SK-N-SH (cell line): ENCODE measurements at regions not wholly inside any gene's neighbourhood (a gene's known extent, or its start where the extent isn't known, plus 50 kb on each side); places are given as distances from the start of the nearest gene placed in this dataset.

Source experiments
- CTCF ChIA-PET: fragments of 300-600, 350-600 bp; formaldehyde crosslinking; extraction: SDS; loops from one replicate; lab custom pipeline; 2021; lab: Yijun Ruan, JAX
- POLR2A ChIA-PET: fragments of 350-600 bp; sonication (Branson Sonifier 250); formaldehyde crosslinking; extraction: SDS; loops from one replicate; lab custom pipeline; 2020; ENCODE audit warnings: antibody characterized with exemption, inconsistent platforms; lab: Yijun Ruan, JAX
- DNase-seq: peaks from one replicate; pipeline ENCODE4 v3.0.0; 2012
- H2AFZ ChIP-seq: fragments of 200-600 bp; sonication (generic); 2 replicates; pipeline ENCODE4 v1.8.1; 2016; ENCODE audit warnings: antibody characterized with exemption, mild to moderate bottlenecking, low read depth
- H3F3A ChIP-seq: fragments of 200-600 bp; sonication (generic); replicated peaks from 2 replicates; pipeline ENCODE3; 2016; ENCODE audit warnings: antibody characterized with exemption, mild to moderate bottlenecking; ENCODE audit not compliant: insufficient read depth
- H3K27ac ChIP-seq, 2 experiments: fragments of 200-500 bp in 1 of 2; fragments of 200-600 bp in 1 of 2; sonication (Bioruptor generic) in 1 of 2; sonication (generic), shearing (Covaris generic) in 1 of 2; 2 replicates each; pipeline versions ENCODE4 v1.5.1 to v1.6.1; 2014 to 2016; ENCODE audit warnings: low read depth in 2 of 2, inconsistent platforms in 1 of 2, low read length in 1 of 2, mild to moderate bottlenecking in 1 of 2, mixed read lengths in 1 of 2
- H3K27me3 ChIP-seq: fragments of 200-600 bp; sonication (generic), shearing (Covaris generic); 2 replicates; pipeline ENCODE4 v1.6.1; 2016; ENCODE audit warnings: mixed run types; ENCODE audit not compliant: insufficient read depth
- H3K36me3 ChIP-seq, 2 experiments: fragments of 200-500 bp in 1 of 2; fragments of 200-600 bp in 1 of 2; sonication (Bioruptor generic) in 1 of 2; sonication (generic) in 1 of 2; replicated peaks in 1 of 2; 2 replicates each; pipeline versions ENCODE3 to v1.5.1; 2014 to 2016; ENCODE audit warnings: low read length in 1 of 2, mild to moderate bottlenecking in 1 of 2; ENCODE audit not compliant: insufficient read depth in 2 of 2, control insufficient read depth in 1 of 2
- H3K4me1 ChIP-seq, 2 experiments: fragments of 200-500 bp in 1 of 2; fragments of 200-600 bp in 1 of 2; sonication (Bioruptor generic) in 1 of 2; sonication (generic), shearing (Covaris generic) in 1 of 2; 2 replicates each; pipeline versions ENCODE4 v1.5.1 to v1.6.1; 2014 to 2016; ENCODE audit warnings: low read depth in 1 of 2, low read length in 1 of 2, mixed run types in 1 of 2; ENCODE audit not compliant: insufficient read depth in 2 of 2, control insufficient read depth in 1 of 2
- H3K4me2 ChIP-seq: fragments of 200-600 bp; sonication (generic), shearing (Covaris generic); 2 replicates; pipeline ENCODE4 v1.6.1; 2017; ENCODE audit warnings: mixed run types
- H3K4me3 ChIP-seq, 2 experiments: fragments of 200-500 bp in 1 of 2; fragments of 200-600 bp in 1 of 2; sonication (Bioruptor generic) in 1 of 2; sonication (generic), shearing (Covaris generic) in 1 of 2; 2 replicates each; pipeline versions ENCODE4 v1.5.1 to v1.8.1; 2014 to 2016; ENCODE audit warnings: low read depth in 2 of 2, inconsistent platforms in 1 of 2, low read length in 1 of 2, mild to moderate bottlenecking in 1 of 2, mixed read lengths in 1 of 2, moderate library complexity in 1 of 2
- H3K79me2 ChIP-seq: fragments of 200-600 bp; sonication (generic); 2 replicates; pipeline ENCODE4 v1.8.1; 2017; ENCODE audit warnings: mild to moderate bottlenecking; ENCODE audit not compliant: insufficient read depth
- H3K9ac ChIP-seq: fragments of 200-600 bp; sonication (generic); 2 replicates; pipeline ENCODE4 v1.6.1; 2017; ENCODE audit warnings: mixed run types
- H3K9me2 ChIP-seq: fragments of 200-600 bp; sonication (generic); 2 replicates; pipeline ENCODE4 v1.6.1; 2017; ENCODE audit warnings: mixed run types
- H3K9me3 ChIP-seq: fragments of 200-600 bp; sonication (generic); 2 replicates; pipeline ENCODE4 v1.6.1; 2017; ENCODE audit warnings: mixed run types, mild to moderate bottlenecking, moderate library complexity
- H4K20me1 ChIP-seq: fragments of 200-600 bp; sonication (generic); 2 replicates; pipeline ENCODE4 v1.6.1; 2017; ENCODE audit warnings: mild to moderate bottlenecking, mixed run types; ENCODE audit not compliant: insufficient read depth
- ELF1 ChIP-seq: IDR thresholded peaks from 2 replicates; pipeline ENCODE4 v1.4.0; 2012
- EP300 ChIP-seq, 2 experiments: IDR thresholded peaks; 2 replicates each; pipeline versions ENCODE4 v1.4.0 to v1.6.1; 2012; ENCODE audit warnings: borderline replicate concordance in 1 of 2, low read depth in 1 of 2, low read length in 1 of 2
- FOSL2 ChIP-seq: IDR thresholded peaks from 2 replicates; pipeline ENCODE4 v1.4.0; 2012; ENCODE audit warnings: low read depth, mild to moderate bottlenecking, moderate library complexity, borderline replicate concordance
- FOXJ3 ChIP-seq: sonication (generic); formaldehyde crosslinking; IDR thresholded peaks from 2 replicates; pipeline ENCODE4 v1.5.1; 2020; ENCODE audit warnings: mild to moderate bottlenecking, missing genetic modification reagents
- FOXM1 ChIP-seq: IDR thresholded peaks from 2 replicates; pipeline ENCODE4 v1.4.0; 2012; ENCODE audit warnings: low read depth, mild to moderate bottlenecking
- GABPA ChIP-seq: IDR thresholded peaks from 2 replicates; pipeline ENCODE4 v1.4.0; 2012; ENCODE audit warnings: low read depth, mild to moderate bottlenecking
- MEF2A ChIP-seq: IDR thresholded peaks from 2 replicates; pipeline ENCODE4 v1.4.0; 2012; ENCODE audit warnings: low read depth, borderline replicate concordance
- MXI1 ChIP-seq: IDR thresholded peaks from 2 replicates; pipeline ENCODE4 v1.6.1; 2012; ENCODE audit warnings: mild to moderate bottlenecking, low read depth, low read length, improper control_type of control experiment
- NFIC ChIP-seq: IDR thresholded peaks from 2 replicates; pipeline ENCODE4 v1.4.0; 2012; ENCODE audit warnings: borderline replicate concordance
- NRF1 ChIP-seq: IDR thresholded peaks from 2 replicates; pipeline ENCODE4 v1.6.1; 2012; ENCODE audit warnings: low read depth, mild to moderate bottlenecking, low read length
- PBX3 ChIP-seq: IDR thresholded peaks from 2 replicates; pipeline ENCODE4; 2012
- POLR2AphosphoS5 ChIP-seq: IDR thresholded peaks from 2 replicates; pipeline ENCODE4 v1.6.1; 2012; ENCODE audit warnings: low read depth, low read length
- SMC3 ChIP-seq: IDR thresholded peaks from 2 replicates; pipeline ENCODE4 v1.6.1; 2012; ENCODE audit warnings: low read depth, low read length, improper control_type of control experiment
- TAF1 ChIP-seq: IDR thresholded peaks from 2 replicates; pipeline ENCODE4 v1.6.1; 2012; ENCODE audit warnings: low read depth, mild to moderate bottlenecking, low read length, moderate library complexity, borderline replicate concordance
- TCF12 ChIP-seq: IDR thresholded peaks from 2 replicates; pipeline ENCODE4 v1.4.0; 2012
- TEAD4 ChIP-seq: IDR thresholded peaks from 2 replicates; pipeline ENCODE4 v1.4.0; 2012; ENCODE audit warnings: mild to moderate bottlenecking, borderline replicate concordance; ENCODE audit not compliant: insufficient read depth
- USF2 ChIP-seq: fragments of 150-350 bp; IDR thresholded peaks from 2 replicates; pipeline ENCODE4 v1.6.1; 2017; ENCODE audit warnings: antibody characterized with exemption, low read length, low read depth, borderline replicate concordance
- YY1 ChIP-seq: IDR thresholded peaks from 2 replicates; pipeline ENCODE4 v1.4.0; 2012; ENCODE audit warnings: low read depth, mild to moderate bottlenecking
- WGBS: methylation state at CpG from one replicate; pipeline ENCODE4 v1.1.6; 2017; ENCODE audit warnings: low lambda C conversion rate; 5-methylcytosine and 5-hydroxymethylcytosine counted together
- TF ChIP-seq, protein P1 (sequence below): fragments of 200-600 bp; sonication (generic); IDR thresholded peaks from 2 replicates; pipeline ENCODE4 v1.6.1; 2017; ENCODE audit warnings: antibody characterized with exemption, mild to moderate bottlenecking, moderate library complexity
- TF ChIP-seq, protein P2 (sequence below): IDR thresholded peaks from 2 replicates; pipeline ENCODE4 v1.4.0; 2012; ENCODE audit warnings: low read depth, borderline replicate concordance

GRCh38 chr18:71223486-71223885 is 934.6 kb downstream of the SOCS6 start:
- no peaks in the 10 kb centered on the region for H3K9me2 ChIP-seq
- no peaks in the 10 kb centered on the region for H3K9me3 ChIP-seq
- no peak overlapping the region for H3K4me2 ChIP-seq
- no peaks in the 10 kb centered on the region for H3K4me1 ChIP-seq
- no peak overlapping the region for H3K9ac ChIP-seq
- H4K20me1 ChIP-seq = no peaks in the 10 kb centered on the region
- DNase-seq = no peak
- no peak for TF ChIP-seq FOXJ3
- TF ChIP-seq, protein P1, sequence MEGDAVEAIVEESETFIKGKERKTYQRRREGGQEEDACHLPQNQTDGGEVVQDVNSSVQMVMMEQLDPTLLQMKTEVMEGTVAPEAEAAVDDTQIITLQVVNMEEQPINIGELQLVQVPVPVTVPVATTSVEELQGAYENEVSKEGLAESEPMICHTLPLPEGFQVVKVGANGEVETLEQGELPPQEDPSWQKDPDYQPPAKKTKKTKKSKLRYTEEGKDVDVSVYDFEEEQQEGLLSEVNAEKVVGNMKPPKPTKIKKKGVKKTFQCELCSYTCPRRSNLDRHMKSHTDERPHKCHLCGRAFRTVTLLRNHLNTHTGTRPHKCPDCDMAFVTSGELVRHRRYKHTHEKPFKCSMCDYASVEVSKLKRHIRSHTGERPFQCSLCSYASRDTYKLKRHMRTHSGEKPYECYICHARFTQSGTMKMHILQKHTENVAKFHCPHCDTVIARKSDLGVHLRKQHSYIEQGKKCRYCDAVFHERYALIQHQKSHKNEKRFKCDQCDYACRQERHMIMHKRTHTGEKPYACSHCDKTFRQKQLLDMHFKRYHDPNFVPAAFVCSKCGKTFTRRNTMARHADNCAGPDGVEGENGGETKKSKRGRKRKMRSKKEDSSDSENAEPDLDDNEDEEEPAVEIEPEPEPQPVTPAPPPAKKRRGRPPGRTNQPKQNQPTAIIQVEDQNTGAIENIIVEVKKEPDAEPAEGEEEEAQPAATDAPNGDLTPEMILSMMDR = no peak
- no peak for TF ChIP-seq GABPA
- no peak for TF ChIP-seq TEAD4
- no peak for TF ChIP-seq MEF2A
- TF ChIP-seq POLR2AphosphoS5 = no peak
- TF ChIP-seq USF2 = no peak
- TF ChIP-seq NFIC = no peak
- TF ChIP-seq EP300 (IDR thresholded peaks at IDR 0.05; ENCODE audit: borderline replicate concordance in 1 of 2, low read depth in 1 of 2, low read length in 1 of 2) = no peak
- TF ChIP-seq, protein P2, sequence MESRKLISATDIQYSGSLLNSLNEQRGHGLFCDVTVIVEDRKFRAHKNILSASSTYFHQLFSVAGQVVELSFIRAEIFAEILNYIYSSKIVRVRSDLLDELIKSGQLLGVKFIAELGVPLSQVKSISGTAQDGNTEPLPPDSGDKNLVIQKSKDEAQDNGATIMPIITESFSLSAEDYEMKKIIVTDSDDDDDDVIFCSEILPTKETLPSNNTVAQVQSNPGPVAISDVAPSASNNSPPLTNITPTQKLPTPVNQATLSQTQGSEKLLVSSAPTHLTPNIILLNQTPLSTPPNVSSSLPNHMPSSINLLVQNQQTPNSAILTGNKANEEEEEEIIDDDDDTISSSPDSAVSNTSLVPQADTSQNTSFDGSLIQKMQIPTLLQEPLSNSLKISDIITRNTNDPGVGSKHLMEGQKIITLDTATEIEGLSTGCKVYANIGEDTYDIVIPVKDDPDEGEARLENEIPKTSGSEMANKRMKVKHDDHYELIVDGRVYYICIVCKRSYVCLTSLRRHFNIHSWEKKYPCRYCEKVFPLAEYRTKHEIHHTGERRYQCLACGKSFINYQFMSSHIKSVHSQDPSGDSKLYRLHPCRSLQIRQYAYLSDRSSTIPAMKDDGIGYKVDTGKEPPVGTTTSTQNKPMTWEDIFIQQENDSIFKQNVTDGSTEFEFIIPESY = no peak
- TF ChIP-seq TAF1 = no peak
- no peak for TF ChIP-seq SMC3
- TF ChIP-seq TCF12 = no peak
- no peaks in the 10 kb centered on the region for H3K36me3 ChIP-seq
- no peaks in the 10 kb centered on the region for H3F3A ChIP-seq
- CTCF ChIA-PET = no interaction called here
- H3K79me2 ChIP-seq = no peaks in the 10 kb centered on the region
- POLR2A ChIA-PET = no interaction called here
- H3K4me3 ChIP-seq = no peak overlapping the region
- H3K27ac ChIP-seq = no peak overlapping the region
- H2AFZ ChIP-seq = no peak overlapping the region
- no peaks in the 10 kb centered on the region for H3K27me3 ChIP-seq

- CTCF ChIA-PET = no interaction called here
- 82% methylated on average over 6 of the region's 6 CpGs for WGBS
- no peak overlapping the region for H3K4me3 ChIP-seq
- TF ChIP-seq ELF1 = no peak
- no peak for TF ChIP-seq EP300 (IDR thresholded peaks at IDR 0.05; ENCODE audit: borderline replicate concordance in 1 of 2, low read depth in 1 of 2, low read length in 1 of 2)
- TF ChIP-seq PBX3 = no peak
- TF ChIP-seq FOXM1 = no peak
- TF ChIP-seq NRF1 = no peak
- no peak for TF ChIP-seq YY1
- TF ChIP-seq MXI1 = no peak
- TF ChIP-seq USF2 = no peak
- TF ChIP-seq FOSL2 = no peak
- TF ChIP-seq TCF12 = no peak
- no peak for TF ChIP-seq GABPA
- TF ChIP-seq MEF2A = no peak
- TF ChIP-seq, protein P2 = no peak
- TF ChIP-seq TEAD4 = no peak
Measured at GRCh38 chr18:71221405-71221804, 932.6 kb downstream of the SOCS6 start.

More at GRCh38 chr18:71221405-71221804, 932.6 kb downstream of the SOCS6 start:
- POLR2A ChIA-PET = no interaction called here
- no peaks in the 10 kb centered on the region for H3K4me1 ChIP-seq
- H3K9me3 ChIP-seq = no peaks in the 10 kb centered on the region
- no peaks in the 10 kb centered on the region for H3K79me2 ChIP-seq
- no peak overlapping the region for H2AFZ ChIP-seq
- H3F3A ChIP-seq = no peaks in the 10 kb centered on the region
- no peak overlapping the region for H3K27ac ChIP-seq
- no peak overlapping the region for H3K4me2 ChIP-seq
- no peaks in the 10 kb centered on the region for H4K20me1 ChIP-seq
- no peaks in the 10 kb centered on the region for H3K36me3 ChIP-seq
- H3K9ac ChIP-seq = no peak overlapping the region
- H3K27me3 ChIP-seq = no peaks in the 10 kb centered on the region
- no peaks in the 10 kb centered on the region for H3K9me2 ChIP-seq
- DNase-seq = no peak
